H1 (cell line): ENCODE measurements at regions not wholly inside any gene's neighbourhood (a gene's known extent, or its start where the extent isn't known, plus 50 kb on each side); places are given as distances from the start of the nearest gene placed in this dataset.

Experiments used
- CTCF ChIA-PET: fragments of 300-600 bp; sonication (Branson Sonifier 250); formaldehyde crosslinking; loops from one replicate; lab custom pipeline; 2021; ENCODE audit not compliant: partially characterized antibody; lab: Charles Lee
- POLR2A ChIA-PET: fragments of 300-600 bp; sonication (Branson Sonifier 250); formaldehyde crosslinking; loops from one replicate; lab custom pipeline; 2021; ENCODE audit warnings: inconsistent platforms; ENCODE audit not compliant: partially characterized antibody; lab: Charles Lee
- DNase-seq, 2 experiments: peaks; one replicate each; pipeline versions ENCODE4 v3.0.0 to v3.0.0-alpha.2; 2010 to 2022; ENCODE audit warnings: low spot score in 2 of 2, low read depth in 1 of 2, mixed read lengths in 1 of 2
- FAIRE-seq: peaks from 2 replicates; lab custom pipeline; 2011; peaks lifted over from hg19 to GRCh38; lab: Jason Lieb, UNC
- H2AFZ ChIP-seq: 2 replicates; pipeline ENCODE4 v1.8.1; 2012; ENCODE audit warnings: low read length, inconsistent platforms
- H2AK5ac ChIP-seq: 2 replicates; pipeline ENCODE4 v1.6.1; 2013; ENCODE audit warnings: low read depth, low read length
- H2BK120ac ChIP-seq: replicated peaks from 2 replicates; pipeline ENCODE3; 2013; ENCODE audit warnings: low read depth, low read length, inconsistent platforms
- H2BK12ac ChIP-seq: 2 replicates; pipeline ENCODE4 v1.6.1; 2013; ENCODE audit warnings: low read depth, low read length
- H2BK15ac ChIP-seq: 2 replicates; pipeline ENCODE4 v1.6.1; 2013; ENCODE audit warnings: low read length
- H2BK20ac ChIP-seq: 2 replicates; pipeline ENCODE4 v1.6.1; 2013; ENCODE audit warnings: low read length
- H2BK5ac ChIP-seq: 2 replicates; pipeline ENCODE4 v1.6.1; 2013; ENCODE audit warnings: low read depth, low read length
- H3K14ac ChIP-seq: 2 replicates; pipeline ENCODE4 v1.6.1; 2013; ENCODE audit warnings: inconsistent platforms; ENCODE audit not compliant: insufficient read length
- H3K18ac ChIP-seq: 2 replicates; pipeline ENCODE4 v1.6.1; 2013; ENCODE audit warnings: low read length; ENCODE audit errors: extremely low read depth
- H3K23ac ChIP-seq: 2 replicates; pipeline ENCODE4 v1.6.1; 2013; ENCODE audit warnings: inconsistent platforms; ENCODE audit not compliant: insufficient read length
- H3K23me2 ChIP-seq: 2 replicates; pipeline ENCODE4 v1.6.1; 2013; ENCODE audit warnings: low read depth, low read length
- H3K27ac ChIP-seq: 2 replicates; pipeline ENCODE4 v1.6.1; 2011; ENCODE audit warnings: low read depth, low read length, inconsistent platforms
- H3K27me3 ChIP-seq, 4 experiments: replicated peaks in 1 of 4; 1 replicate in 1 of 4; 2 replicates in 3 of 4; pipeline versions ENCODE4 v1.6.1 to v1.8.1; 2011 to 2013; ENCODE audit warnings: low read length in 3 of 4, mild to moderate bottlenecking in 3 of 4, inconsistent platforms in 2 of 4, mixed read lengths in 2 of 4, moderate library complexity in 1 of 4; ENCODE audit not compliant: control insufficient read depth in 3 of 4, insufficient read depth in 3 of 4; ENCODE audit errors: extremely low read depth in 1 of 4
- H3K36me3 ChIP-seq, 4 experiments: 2 replicates each; pipeline versions ENCODE4 v1.6.1 to v1.8.1; 2011 to 2013; ENCODE audit warnings: mild to moderate bottlenecking in 4 of 4, low read length in 3 of 4, moderate library complexity in 2 of 4, control low read depth in 1 of 4, inconsistent platforms in 1 of 4; ENCODE audit not compliant: insufficient read depth in 4 of 4, control insufficient read depth in 2 of 4
- H3K4ac ChIP-seq: replicated peaks from 2 replicates; pipeline ENCODE3; 2013; ENCODE audit warnings: low read length, low read depth, mixed read lengths, inconsistent platforms; ENCODE audit not compliant: insufficient read length
- H3K4me1 ChIP-seq, 4 experiments: replicated peaks in 1 of 4; 1 replicate in 1 of 4; 2 replicates in 3 of 4; pipeline versions ENCODE4 v1.6.1 to v1.8.1; 2011 to 2013; ENCODE audit warnings: low read length in 3 of 4, inconsistent platforms in 2 of 4, mixed read lengths in 1 of 4; ENCODE audit not compliant: insufficient read depth in 4 of 4, control insufficient read depth in 3 of 4
- H3K4me2 ChIP-seq, 2 experiments: 2 replicates each; pipeline versions ENCODE4 v1.6.1 to v1.8.1; 2011 to 2013; ENCODE audit warnings: low read depth in 2 of 2, low read length in 2 of 2, control low read depth in 1 of 2, inconsistent platforms in 1 of 2, mild to moderate bottlenecking in 1 of 2; ENCODE audit not compliant: insufficient read depth in 1 of 2
- H3K4me3 ChIP-seq, 4 experiments: fragments of 200-600, 300-600 bp in 1 of 4; sonication (generic), shearing (Covaris generic), sonication (Bioruptor Twin) in 1 of 4; 2 replicates each; pipeline versions ENCODE4 v1.5.1 to v1.8.1; 2011 to 2016; ENCODE audit warnings: low read length in 4 of 4, low read depth in 3 of 4, control low read depth in 2 of 4, inconsistent platforms in 2 of 4, mild to moderate bottlenecking in 2 of 4, mixed read lengths in 1 of 4, moderate library complexity in 1 of 4; ENCODE audit not compliant: insufficient read depth in 2 of 4; ENCODE audit errors: extremely low read depth in 1 of 4
- H3K56ac ChIP-seq: replicated peaks from 2 replicates; pipeline ENCODE3; 2013; ENCODE audit warnings: low read depth, mild to moderate bottlenecking, mixed read lengths, low read length, inconsistent platforms; ENCODE audit not compliant: insufficient read length
- H3K79me1 ChIP-seq: 2 replicates; pipeline ENCODE4 v1.6.1; 2013; ENCODE audit warnings: low read depth, low read length, control low read depth
- H3K79me2 ChIP-seq, 2 experiments: 2 replicates each; pipeline versions ENCODE4 v1.6.1 to v1.8.1; 2012 to 2013; ENCODE audit warnings: low read length in 2 of 2, mild to moderate bottlenecking in 2 of 2, inconsistent platforms in 1 of 2; ENCODE audit not compliant: insufficient read depth in 2 of 2, control insufficient read depth in 1 of 2
- H3K9ac ChIP-seq, 4 experiments: replicated peaks in 1 of 4; 1 replicate in 1 of 4; 2 replicates in 3 of 4; pipeline versions ENCODE4 v1.6.1 to v1.8.1; 2011 to 2013; ENCODE audit warnings: low read depth in 3 of 4, low read length in 3 of 4, control low read depth in 2 of 4, mild to moderate bottlenecking in 2 of 4, moderate library complexity in 2 of 4, inconsistent platforms in 1 of 4; ENCODE audit errors: extremely low read depth in 1 of 4
- H3K9me3 ChIP-seq, 2 experiments: 2 replicates each; pipeline versions ENCODE4 v1.6.1 to v1.8.1; 2012 to 2013; ENCODE audit warnings: mild to moderate bottlenecking in 2 of 2, moderate library complexity in 2 of 2, control low read depth in 1 of 2, inconsistent platforms in 1 of 2, low read depth in 1 of 2, low read length in 1 of 2, mixed read lengths in 1 of 2; ENCODE audit not compliant: insufficient read depth in 2 of 2
- H4K20me1 ChIP-seq, 2 experiments: replicated peaks in 1 of 2; 2 replicates each; pipeline versions ENCODE3 to v1.8.1; 2011 to 2013; ENCODE audit warnings: inconsistent platforms in 2 of 2, low read length in 2 of 2, mild to moderate bottlenecking in 1 of 2; ENCODE audit not compliant: insufficient read depth in 2 of 2, control insufficient read depth in 1 of 2
- H4K5ac ChIP-seq: 2 replicates; pipeline ENCODE4 v1.6.1; 2013; ENCODE audit warnings: low read length, low read depth, mixed read lengths, inconsistent platforms; ENCODE audit not compliant: insufficient read length
- H4K8ac ChIP-seq: 2 replicates; pipeline ENCODE4 v1.8.0; 2013; ENCODE audit warnings: mild to moderate bottlenecking, moderate library complexity, low read length, inconsistent platforms; ENCODE audit not compliant: insufficient read depth; ENCODE audit errors: extremely low read depth
- H4K91ac ChIP-seq: replicated peaks from 2 replicates; pipeline ENCODE3; 2013; ENCODE audit warnings: low read length, mixed read lengths, inconsistent platforms; ENCODE audit not compliant: insufficient read length
- MAFK ChIP-seq: IDR thresholded peaks from 2 replicates; pipeline ENCODE4 v1.6.1; 2012; ENCODE audit warnings: low read depth, mild to moderate bottlenecking, improper control_type of control experiment, low read length
- NANOG ChIP-seq: IDR thresholded peaks from 2 replicates; pipeline ENCODE4 v1.6.1; 2011; ENCODE audit warnings: low read length, low read depth, mild to moderate bottlenecking, inconsistent platforms; ENCODE audit not compliant: insufficient read depth, poor library complexity, severe bottlenecking
- POU5F1 ChIP-seq: IDR thresholded peaks from 2 replicates; pipeline ENCODE4 v1.6.1; 2011; ENCODE audit warnings: low read depth, mild to moderate bottlenecking, low read length, moderate library complexity
- TAF7 ChIP-seq: optimal IDR thresholded peaks from 2 replicates; pipeline ENCODE3; 2011; ENCODE audit warnings: low read depth, mild to moderate bottlenecking, inconsistent platforms, low read length, moderate library complexity, borderline replicate concordance
- WGBS, 2 experiments: shearing (Covaris generic) in 1 of 2; methylation state at CpG; one replicate each; pipeline versions ENCODE4 v1.1.6 to v1.1.7; 2013 to 2015; ENCODE audit warnings: low lambda C conversion rate in 2 of 2, mixed read lengths in 2 of 2, inconsistent platforms in 1 of 2, low coverage in 1 of 2, missing lambda C conversion rate in 1 of 2; ENCODE audit not compliant: insufficient replicate concordance in 2 of 2, insufficient coverage in 1 of 2, insufficient read length in 1 of 2; ENCODE audit errors: extremely low coverage in 1 of 2, missing lambda C conversion rate in 1 of 2; 5-methylcytosine and 5-hydroxymethylcytosine counted together

DNA sequence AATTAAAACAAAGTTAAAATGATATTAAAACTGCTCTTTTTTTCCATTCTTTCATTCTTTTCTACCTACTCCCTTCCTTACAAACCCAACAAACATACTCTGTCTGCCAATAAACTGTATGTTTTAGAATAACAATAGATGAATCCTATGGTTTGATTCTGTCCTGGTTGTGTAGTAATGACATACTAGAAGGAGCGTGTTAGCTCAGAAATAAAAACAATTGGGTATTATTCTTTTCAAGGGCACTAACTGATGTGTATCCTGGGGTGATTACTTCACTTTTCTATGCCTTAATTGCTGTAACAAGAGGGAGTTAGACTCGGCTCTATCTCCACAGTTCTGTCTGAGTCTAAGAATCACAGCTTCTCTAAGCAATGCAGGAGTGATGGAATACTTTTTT, 194.4 kb downstream of the GIPC2 start:
- no peaks in the 10 kb centered on the region for H3K79me2 ChIP-seq
- DNase-seq = no peak
- no peak overlapping the region for H3K4me3 ChIP-seq
- H3K23me2 ChIP-seq = no peaks in the 10 kb centered on the region
- H3K27me3 ChIP-seq = peaks cover 49 to 72% (median 60%) of the 10 kb centered on the region in 4 experiments
- no peak overlapping the region for H4K5ac ChIP-seq
- H4K8ac ChIP-seq = no peak overlapping the region
- H3K27ac ChIP-seq = no peak overlapping the region
- H3K18ac ChIP-seq = no peak overlapping the region
- no peak overlapping the region for H2BK5ac ChIP-seq
- H3K23ac ChIP-seq = no peak overlapping the region
- no peak for FAIRE-seq
- no peak overlapping the region for H3K14ac ChIP-seq
- H2AFZ ChIP-seq = no peak overlapping the region
- no peak overlapping the region for H3K4ac ChIP-seq
- H2BK20ac ChIP-seq = no peak overlapping the region
- WGBS, 2 experiments = 88% methylated on average over 2 of the region's 2 CpGs; no CpG with 5 or more reads in 1 of the 2 experiments
- no peak overlapping the region for H2AK5ac ChIP-seq
- no peaks in the 10 kb centered on the region; a peak in 1 of 8 replicates for H3K36me3 ChIP-seq
- no peak overlapping the region for H3K4me2 ChIP-seq
- no peak overlapping the region for H3K56ac ChIP-seq
- H4K91ac ChIP-seq = no peak overlapping the region
- no peak overlapping the region for H2BK15ac ChIP-seq
- H3K79me1 ChIP-seq = no peaks in the 10 kb centered on the region
- no peak overlapping the region for H2BK120ac ChIP-seq
- TF ChIP-seq POU5F1 (no peak), TAF7 (no peak), NANOG (no peak), MAFK (no peak)
- ChIA-PET POLR2A (no interaction called here), CTCF (no interaction called here)
- H4K20me1 ChIP-seq = peaks cover 0 to 7% of the 10 kb centered on the region in 2 experiments
- H3K9me3 ChIP-seq = no peaks in the 10 kb centered on the region; a peak in 1 of 4 replicates
- no peak overlapping the region for H2BK12ac ChIP-seq
- no peak overlapping the region for H3K9ac ChIP-seq
- H3K4me1 ChIP-seq = peaks cover 0 to 4% (median 4%) of the 10 kb centered on the region in 4 experiments; a peak in 2 of 7 replicates
